Esophagus squamous epithelium (tissue), 5 donors: ENCODE measurements at regions not wholly inside any gene's neighbourhood (a gene's known extent, or its start where the extent isn't known, plus 50 kb on each side); places are given as distances from the start of the nearest gene placed in this dataset.
"Not testable (repeated sequence)": the region's sequence is repeated elsewhere in the genome, so short reads cannot be mapped to it uniquely, and the experiment has no call there.

Source experiments
- DNase-seq: peaks from one replicate; lab custom pipeline; 2025; lab: John Stamatoyannopoulos, UW
- H3K27ac ChIP-seq, 4 donors: fragments of 200-600 bp; sonication (generic); one replicate each; pipeline ENCODE4 v1.5.1; 2016 to 2019; ENCODE audit warnings: mild to moderate bottlenecking in 1 of 4
- H3K27me3 ChIP-seq, 4 donors: fragments of 200-600 bp; sonication (generic); 1 replicate in 3 of 4; 2 replicates in 1 of 4; pipeline versions ENCODE4 v1.5.1 to v1.6.0; 2017 to 2021; ENCODE audit warnings: antibody characterized with exemption in 1 of 4
- H3K36me3 ChIP-seq, 3 donors: fragments of 200-600 bp; sonication (generic); one replicate each; pipeline ENCODE4 v1.5.1; 2016 to 2019
- H3K4me1 ChIP-seq, 3 donors: fragments of 200-600 bp; sonication (generic); one replicate each; pipeline ENCODE4 v1.5.1; 2017 to 2019
- H3K4me3 ChIP-seq, 4 donors: fragments of 200-600 bp; sonication (generic); 1 replicate in 3 of 4; 2 replicates in 1 of 4; pipeline ENCODE4 v1.5.1; 2016 to 2019; ENCODE audit warnings: mild to moderate bottlenecking in 2 of 4, moderate library complexity in 1 of 4
- H3K9me3 ChIP-seq, 3 donors: fragments of 200-600 bp; sonication (generic); one replicate each; pipeline ENCODE4 v1.5.1; 2016 to 2019
- POLR2A ChIP-seq, 4 donors: fragments of 450-650 bp; IDR thresholded peaks; one replicate each; pipeline ENCODE4 v1.6.1; 2017; ENCODE audit warnings: antibody characterized with exemption in 4 of 4, mild to moderate bottlenecking in 4 of 4, moderate library complexity in 3 of 4
- WGBS, 2 donors: methylation state at CpG; one replicate each; pipeline ENCODE4 v1.1.5; 2018; 5-methylcytosine and 5-hydroxymethylcytosine counted together
- intact Hi-C: fragments of 100-400 bp; cut with DNase I; formaldehyde crosslinking; loops from one replicate; pipeline ENCODE4 v1.15.0; 2022
- TF ChIP-seq, protein P1 (sequence below), 6 experiments: fragments of 450-650 bp in 4 of 6; fragments of 200-600 bp in 2 of 6; sonication (generic) in 2 of 6; IDR thresholded peaks; one replicate each; pipeline ENCODE4 v1.5.1; 2016 to 2019; ENCODE audit warnings: antibody characterized with exemption in 6 of 6, mild to moderate bottlenecking in 4 of 6, moderate library complexity in 4 of 6
- donor health status: DM: yes; HTN: yes; CAD: no.

DNA sequence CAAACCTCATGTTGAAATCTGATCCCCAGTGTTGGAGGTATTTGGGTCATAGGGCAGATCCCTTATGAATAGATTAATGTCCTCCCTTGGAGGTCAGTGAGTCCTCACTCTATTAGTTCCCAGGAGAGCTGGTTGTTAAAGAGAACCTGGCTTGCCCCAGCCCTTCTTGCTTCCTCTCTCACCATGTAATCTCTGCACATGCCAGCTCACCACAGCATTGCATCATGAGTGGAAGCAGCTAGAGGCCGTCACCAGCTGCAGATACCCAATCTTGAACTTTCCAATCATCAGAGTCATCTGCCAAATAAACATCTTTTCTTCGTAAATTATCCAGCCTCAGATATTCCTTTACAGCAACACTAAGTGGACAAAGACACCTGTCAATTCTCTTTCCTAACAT lies 161.8 kb upstream of the IGF1 start:
- Histone ChIP-seq H3K27ac (no peak overlapping the region), H3K4me1 (no peaks in the 10 kb centered on the region), H3K9me3 (no peaks in the 10 kb centered on the region), H3K27me3 (no peaks in the 10 kb centered on the region), H3K4me3 (no peak overlapping the region), H3K36me3 (no peaks in the 10 kb centered on the region)
- TF ChIP-seq, protein P1, sequence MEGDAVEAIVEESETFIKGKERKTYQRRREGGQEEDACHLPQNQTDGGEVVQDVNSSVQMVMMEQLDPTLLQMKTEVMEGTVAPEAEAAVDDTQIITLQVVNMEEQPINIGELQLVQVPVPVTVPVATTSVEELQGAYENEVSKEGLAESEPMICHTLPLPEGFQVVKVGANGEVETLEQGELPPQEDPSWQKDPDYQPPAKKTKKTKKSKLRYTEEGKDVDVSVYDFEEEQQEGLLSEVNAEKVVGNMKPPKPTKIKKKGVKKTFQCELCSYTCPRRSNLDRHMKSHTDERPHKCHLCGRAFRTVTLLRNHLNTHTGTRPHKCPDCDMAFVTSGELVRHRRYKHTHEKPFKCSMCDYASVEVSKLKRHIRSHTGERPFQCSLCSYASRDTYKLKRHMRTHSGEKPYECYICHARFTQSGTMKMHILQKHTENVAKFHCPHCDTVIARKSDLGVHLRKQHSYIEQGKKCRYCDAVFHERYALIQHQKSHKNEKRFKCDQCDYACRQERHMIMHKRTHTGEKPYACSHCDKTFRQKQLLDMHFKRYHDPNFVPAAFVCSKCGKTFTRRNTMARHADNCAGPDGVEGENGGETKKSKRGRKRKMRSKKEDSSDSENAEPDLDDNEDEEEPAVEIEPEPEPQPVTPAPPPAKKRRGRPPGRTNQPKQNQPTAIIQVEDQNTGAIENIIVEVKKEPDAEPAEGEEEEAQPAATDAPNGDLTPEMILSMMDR (IDR thresholded peaks at IDR 0.05) = no peak
- TF ChIP-seq POLR2A (IDR thresholded peaks at IDR 0.05) = no peak
- 53 to 60% methylated on average over 2 of the region's 2 CpGs for WGBS, 2 donors
- DNase-seq = no peak
- intact Hi-C loops = no loop called here

GRCh38 chr12:102640658-102641057 lies 160.3 kb upstream of the IGF1 start:
- 75 to 100% methylated on average over 1 of the region's 1 CpG for WGBS, 2 donors

GRCh38 chr12:102638777-102639176 lies 158.4 kb upstream of the IGF1 start:
- H3K27ac ChIP-seq = no peak overlapping the region
- H3K9me3 ChIP-seq = no peaks in the 10 kb centered on the region
- no peak for TF ChIP-seq POLR2A (IDR thresholded peaks at IDR 0.05)
- TF ChIP-seq, protein P1 (IDR thresholded peaks at IDR 0.05) = no peak
- DNase-seq = no peak
- intact Hi-C loops = no loop called here
- no peaks in the 10 kb centered on the region for H3K36me3 ChIP-seq
- 23% methylated on average over 1 of the region's 1 CpG for WGBS, 2 donors
- no peak overlapping the region for H3K4me3 ChIP-seq
- no peaks in the 10 kb centered on the region for H3K4me1 ChIP-seq
- no peaks in the 10 kb centered on the region for H3K27me3 ChIP-seq

More at GRCh38 chr12:102640658-102641057, 160.3 kb upstream of the IGF1 start:
- H3K4me3 ChIP-seq, H3K36me3 ChIP-seq, H3K4me1 ChIP-seq, intact Hi-C loops, DNase-seq, H3K27ac ChIP-seq, H3K27me3 ChIP-seq, H3K9me3 ChIP-seq: not testable (repeated sequence)

DNA sequence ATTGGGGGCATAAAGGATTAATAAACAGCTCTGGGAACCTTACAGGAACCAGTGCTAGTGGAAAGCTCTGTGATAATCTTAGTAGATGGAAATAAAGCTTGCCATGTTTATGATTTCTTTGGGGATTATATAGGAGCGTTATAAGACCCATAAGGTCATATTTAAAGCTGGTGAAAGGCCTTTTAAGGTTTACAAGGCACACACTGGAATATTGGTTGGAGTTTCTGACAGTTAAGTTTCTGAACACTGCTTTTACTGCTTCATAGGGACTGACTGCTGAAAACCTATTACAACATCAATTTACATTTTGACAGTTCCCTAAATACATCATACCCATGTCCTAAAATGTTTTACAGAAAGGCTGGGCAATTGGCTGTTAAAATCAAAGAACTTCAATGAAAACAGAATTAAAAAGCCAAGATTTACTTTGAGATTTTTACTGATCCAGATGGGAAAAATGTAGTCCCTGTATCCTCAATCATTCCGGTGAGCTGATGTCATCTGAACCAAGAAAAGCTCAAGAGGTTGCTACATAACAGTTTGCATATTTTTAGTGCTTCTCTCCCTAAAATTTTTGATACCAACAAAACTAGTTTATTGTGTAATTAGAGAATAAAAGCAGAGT lies 153.7 kb upstream of the IGF1 start:
- DNase-seq = no peak
- H3K27me3 ChIP-seq = no peaks in the 10 kb centered on the region
- H3K9me3 ChIP-seq = no peaks in the 10 kb centered on the region
- no peak for TF ChIP-seq POLR2A (IDR thresholded peaks at IDR 0.05)
- TF ChIP-seq, protein P1 (IDR thresholded peaks at IDR 0.05) = no peak
- no peaks in the 10 kb centered on the region for H3K4me1 ChIP-seq
- 48 to 55% methylated on average over 2 of the region's 2 CpGs for WGBS, 2 donors
- H3K27ac ChIP-seq = no peak overlapping the region
- no peaks in the 10 kb centered on the region for H3K36me3 ChIP-seq
- intact Hi-C loops = no loop called here
- H3K4me3 ChIP-seq = no peak overlapping the region

DNA sequence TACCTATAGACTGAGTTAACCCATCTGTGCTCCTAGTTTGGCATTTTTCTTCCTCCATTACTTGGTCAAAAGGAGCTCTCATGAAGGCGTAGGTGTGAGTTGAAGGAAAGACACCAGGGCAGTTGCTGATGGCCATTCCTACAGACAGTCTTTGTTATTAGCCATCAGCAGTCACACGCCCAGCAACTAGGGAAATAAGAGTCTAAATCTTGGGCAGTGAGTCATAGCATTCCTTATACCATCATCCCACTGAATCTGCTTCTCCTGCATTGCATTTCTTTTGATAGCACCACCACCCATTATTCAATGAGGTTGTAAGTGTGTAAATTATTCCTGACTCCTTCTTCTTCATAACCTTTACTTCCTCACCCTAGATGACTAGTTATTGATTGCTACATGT lies 150.9 kb upstream of the IGF1 start:
- no peak for TF ChIP-seq POLR2A (IDR thresholded peaks at IDR 0.05)
- TF ChIP-seq, protein P1 (IDR thresholded peaks at IDR 0.05) = no peak

More for the DNA sequence above, 150.9 kb upstream of the IGF1 start:
- Histone ChIP-seq H3K27ac (no peak overlapping the region), H3K36me3 (no peaks in the 10 kb centered on the region), H3K9me3 (peaks cover 0 to 21% (median 12%) of the 10 kb centered on the region in 3 donors), H3K27me3 (no peaks in the 10 kb centered on the region), H3K4me3 (no peak overlapping the region), H3K4me1 (no peaks in the 10 kb centered on the region)
- DNase-seq = no peak
- intact Hi-C loops = no loop called here
- 57 to 78% methylated on average over 2 of the region's 2 CpGs for WGBS, 2 donors
